HCT116 (cell line): ENCODE measurements at regions not wholly inside any gene's neighbourhood (a gene's known extent, or its start where the extent isn't known, plus 50 kb on each side); places are given as distances from the start of the nearest gene placed in this dataset.

ENCODE experiments used
- ATAC-seq: fragments of 200-7000 bp; cut with Tn5 transposase; 2 replicates; pipeline ENCODE4 v1.9.1; 2020; ENCODE audit warnings: mild to moderate bottlenecking, moderate library complexity
- BruUV-seq: library from RNA; stranded (reverse); fragments of 400-500 nt; replicated peaks from 2 replicates; lab custom pipeline; 2021; lab: Mats Ljungman, UMichigan
- CTCF ChIA-PET: fragments of 300-600 bp; sonication (Branson Sonifier 250); formaldehyde crosslinking; loops from one replicate; lab custom pipeline; 2021; ENCODE audit warnings: antibody characterized with exemption; lab: Charles Lee
- POLR2A ChIA-PET: fragments of 300-600, 350-600 bp; sonication (Branson Sonifier 250); formaldehyde crosslinking; loops from one replicate; lab custom pipeline; 2021; ENCODE audit warnings: antibody characterized with exemption; lab: Charles Lee
- RAD21 ChIA-PET, 2 experiments: fragments of 300-600 bp; sonication (Branson Sonifier 250); formaldehyde crosslinking; loops; one replicate each; lab custom pipeline; 2023; ENCODE audit warnings: low total read pairs in 2 of 2; ENCODE audit not compliant: uncharacterized antibody in 2 of 2, unreplicated experiment in 2 of 2, low non-redundant PET in 1 of 2; lab: Charles Lee
- DNase-seq: peaks from one replicate; pipeline ENCODE4 v3.0.0-alpha.2; 2010; ENCODE audit warnings: low read depth, low spot score
- H2AFZ ChIP-seq: fragments of 200-600 bp; shearing (Covaris generic), sonication (generic); 2 replicates; pipeline ENCODE4 v1.6.1; 2017; ENCODE audit warnings: low read depth, mixed run types, mixed read lengths, antibody characterized with exemption, low read length; ENCODE audit not compliant: poor library complexity, severe bottlenecking
- H3K27ac ChIP-seq: 2 replicates; pipeline ENCODE4 v1.5.1; 2012; ENCODE audit warnings: low read depth, low read length
- H3K27me3 ChIP-seq: fragments of 200-600 bp; sonication (generic); 2 replicates; pipeline ENCODE4 v1.6.1; 2016; ENCODE audit warnings: mixed run types, low read length, mixed read lengths; ENCODE audit not compliant: insufficient read depth
- H3K36me3 ChIP-seq, 2 experiments: fragments of 200-500 bp in 1 of 2; fragments of 200-600 bp in 1 of 2; sonication (Bioruptor generic) in 1 of 2; sonication (generic) in 1 of 2; 2 replicates each; pipeline versions ENCODE4 v1.5.1 to v1.6.1; 2014 to 2016; ENCODE audit warnings: low read length in 2 of 2, inconsistent platforms in 1 of 2, mixed read lengths in 1 of 2, mixed run types in 1 of 2; ENCODE audit not compliant: insufficient read depth in 2 of 2, control insufficient read depth in 1 of 2
- H3K4me1 ChIP-seq, 2 experiments: fragments of 200-600 bp in 1 of 2; sonication (generic) in 1 of 2; 2 replicates each; pipeline versions ENCODE4 v1.5.1 to v1.6.1; 2012 to 2017; ENCODE audit warnings: low read length in 2 of 2, inconsistent platforms in 1 of 2, mild to moderate bottlenecking in 1 of 2, mixed read lengths in 1 of 2, mixed run types in 1 of 2, moderate library complexity in 1 of 2; ENCODE audit not compliant: insufficient read depth in 2 of 2, control insufficient read depth in 1 of 2
- H3K4me2 ChIP-seq: fragments of 200-600 bp; sonication (generic); 2 replicates; pipeline ENCODE4 v1.6.1; 2017; ENCODE audit warnings: mixed run types, low read length, mixed read lengths
- H3K4me3 ChIP-seq, 2 experiments: fragments of 200-600 bp in 1 of 2; sonication (generic) in 1 of 2; replicated peaks in 1 of 2; 2 replicates each; pipeline ENCODE4 v1.5.1; 2011 to 2016; ENCODE audit warnings: low read length in 2 of 2, control low read depth in 1 of 2, low read depth in 1 of 2, mild to moderate bottlenecking in 1 of 2, mixed read lengths in 1 of 2, mixed run types in 1 of 2
- H3K79me2 ChIP-seq: fragments of 200-600 bp; sonication (generic); 2 replicates; pipeline ENCODE4 v1.6.1; 2017; ENCODE audit warnings: mild to moderate bottlenecking, mixed run types, low read length, moderate library complexity, mixed read lengths; ENCODE audit not compliant: insufficient read depth
- H3K9ac ChIP-seq: fragments of 200-600 bp; sonication (generic); 2 replicates; pipeline ENCODE4 v1.6.1; 2016; ENCODE audit warnings: low read length, mixed read lengths
- H3K9me2 ChIP-seq: fragments of 200-600 bp; sonication (generic), shearing (Covaris generic); 2 replicates; pipeline ENCODE4 v1.6.1; 2017; ENCODE audit warnings: mixed run types, mild to moderate bottlenecking, moderate library complexity; ENCODE audit not compliant: insufficient read depth
- H3K9me3 ChIP-seq, 2 experiments: fragments of 200-500 bp in 1 of 2; fragments of 200-600 bp in 1 of 2; sonication (Bioruptor generic) in 1 of 2; sonication (generic) in 1 of 2; 2 replicates each; pipeline ENCODE4 v1.6.1; 2014 to 2017; ENCODE audit warnings: low read length in 2 of 2, mixed read lengths in 2 of 2, inconsistent platforms in 1 of 2, low read depth in 1 of 2, mild to moderate bottlenecking in 1 of 2, mixed run types in 1 of 2, moderate library complexity in 1 of 2; ENCODE audit not compliant: control insufficient read depth in 1 of 2, insufficient read depth in 1 of 2
- H4K20me1 ChIP-seq: fragments of 200-600 bp; sonication (generic), shearing (Covaris generic); 2 replicates; pipeline ENCODE4 v1.6.1; 2017; ENCODE audit warnings: mixed run types, mild to moderate bottlenecking, moderate library complexity; ENCODE audit not compliant: insufficient read depth
- CBX3 ChIP-seq: IDR thresholded peaks from 2 replicates; pipeline ENCODE4 v1.6.1; 2012; ENCODE audit warnings: low read depth
- CEBPB ChIP-seq: IDR thresholded peaks from 2 replicates; pipeline ENCODE4 v1.6.1; 2012; ENCODE audit warnings: low read depth
- CTCF ChIP-seq, 3 experiments: fragments of 200-600 bp in 1 of 3; sonication (generic) in 1 of 3; IDR thresholded peaks in 2 of 3; conservative IDR thresholded peaks in 1 of 3; 2 replicates each; pipeline ENCODE4 v1.5.1; 2012 to 2017; ENCODE audit warnings: low read depth in 2 of 3, low read length in 2 of 3, antibody characterized with exemption in 1 of 3, borderline replicate concordance in 1 of 3, control low read depth in 1 of 3, mild to moderate bottlenecking in 1 of 3, mixed read lengths in 1 of 3, mixed run types in 1 of 3, moderate library complexity in 1 of 3; ENCODE audit not compliant: insufficient read depth in 1 of 3
- EGR1 ChIP-seq: IDR thresholded peaks from 2 replicates; pipeline ENCODE4 v1.6.1; 2012; ENCODE audit warnings: low read depth
- ELF1 ChIP-seq: IDR thresholded peaks from 2 replicates; pipeline ENCODE4 v1.6.1; 2012; ENCODE audit warnings: low read depth, borderline replicate concordance
- JUND ChIP-seq: IDR thresholded peaks from 2 replicates; pipeline ENCODE4 v1.6.1; 2012
- POLR2A ChIP-seq: IDR thresholded peaks from 2 replicates; pipeline ENCODE4 v1.7.0; 2011; ENCODE audit warnings: borderline replicate concordance; ENCODE audit not compliant: insufficient read depth, insufficient read length; ENCODE audit errors: extremely low read depth
- POLR2AphosphoS5 ChIP-seq: IDR thresholded peaks from 2 replicates; pipeline ENCODE4 v1.6.1; 2011; ENCODE audit warnings: mild to moderate bottlenecking, low read depth, low read length, moderate library complexity
- RAD21 ChIP-seq: IDR thresholded peaks from 2 replicates; pipeline ENCODE4 v1.6.1; 2012; ENCODE audit warnings: low read depth, mild to moderate bottlenecking
- REST ChIP-seq: IDR thresholded peaks from 2 replicates; pipeline ENCODE4 v1.6.1; 2012; ENCODE audit warnings: low read depth
- SP1 ChIP-seq: IDR thresholded peaks from 2 replicates; pipeline ENCODE4 v1.6.1; 2012; ENCODE audit warnings: low read depth
- TCF7L2 ChIP-seq: IDR thresholded peaks from 2 replicates; pipeline ENCODE4 v1.7.0; 2011; ENCODE audit warnings: borderline replicate concordance, inconsistent platforms; ENCODE audit not compliant: insufficient read depth, insufficient read length; ENCODE audit errors: extremely low read depth
- ZBTB33 ChIP-seq: IDR thresholded peaks from 2 replicates; pipeline ENCODE4 v1.6.1; 2011; ENCODE audit warnings: mild to moderate bottlenecking, low read length, moderate library complexity; ENCODE audit not compliant: insufficient replicate concordance; ENCODE audit errors: extremely low read depth
- ZFX ChIP-seq: fragments of 450-650 bp; IDR thresholded peaks from 2 replicates; pipeline ENCODE4 v1.6.1; 2017
- ZNF274 ChIP-seq: fragments of 200-500 bp; sonication (Bioruptor generic); IDR thresholded peaks from 2 replicates; pipeline ENCODE4 v1.6.1; 2014; ENCODE audit warnings: mild to moderate bottlenecking, low read depth, low read length, inconsistent platforms
- intact Hi-C: fragments of 100-400 bp; cut with micrococcal nuclease; formaldehyde crosslinking; loops from 2 replicates; pipeline ENCODE4 v1.10.0; 2022

- CTCF ChIA-PET = no interaction called here
- no peak overlapping the region for H3K9ac ChIP-seq
- no peak for DNase-seq
- H3K79me2 ChIP-seq = no peaks in the 10 kb centered on the region
- H3K4me1 ChIP-seq = peaks cover 9 to 17% of the 10 kb centered on the region in 2 experiments; a peak in 2 of 4 replicates
- H3K4me3 ChIP-seq = no peak overlapping the region
- peaks cover 18% of the 10 kb centered on the region for H3K27me3 ChIP-seq
- RAD21 ChIA-PET = no interaction called here
- no peak overlapping the region for H2AFZ ChIP-seq
- TF ChIP-seq REST (no peak), POLR2A (no peak), TCF7L2 (no peak), POLR2AphosphoS5 (no peak), ZBTB33 (no peak), EGR1 (no peak), CBX3 (no peak), SP1 (no peak), CTCF (IDR thresholded peaks at IDR 0.05 in 2 of 3, conservative IDR thresholded peaks at IDR 0.05 in 1 of 3; ENCODE audit: borderline replicate concordance in 1 of 3, insufficient read depth in 1 of 3, low read depth in 2 of 3, low read length in 2 of 3) (no peak), ELF1 (no peak), RAD21 (no peak), ZNF274 (no peak), JUND (no peak), ZFX (no peak), CEBPB (no peak)
- no peak for ATAC-seq
- H3K4me2 ChIP-seq = no peak overlapping the region
- intact Hi-C loops = no loop called here
- no peaks in the 10 kb centered on the region for H3K36me3 ChIP-seq
- H3K9me2 ChIP-seq = no peaks in the 10 kb centered on the region
- no peak overlapping the region for H3K27ac ChIP-seq
- BruUV-seq = no TSS peak
- H4K20me1 ChIP-seq = no peaks in the 10 kb centered on the region
- POLR2A ChIA-PET = no interaction called here
- no peaks in the 10 kb centered on the region; a peak in 1 of 4 replicates for H3K9me3 ChIP-seq
These were observed 52.2 kb upstream of the SHH start for GRCh38 chr7:155864271-155864985.
